Upper lobe of right lung (tissue), 1 donor: ENCODE measurements at regions not wholly inside any gene's neighbourhood (a gene's known extent, or its start where the extent isn't known, plus 50 kb on each side); places are given as distances from the start of the nearest gene placed in this dataset.

Source experiments
- ATAC-seq: fragments of 200-7000 bp; cut with Tn5 transposase; one replicate; pipeline ENCODE4 v1.9.1; 2020; ENCODE audit warnings: mild to moderate bottlenecking, moderate library complexity
- DNase-seq: peaks from one replicate; pipeline ENCODE4 v3.0.0-alpha.2; 2020
- H3K27ac ChIP-seq: fragments of 200-600 bp; one replicate; pipeline ENCODE4 v1.8.0; 2022
- H3K27me3 ChIP-seq: fragments of 200-600 bp; one replicate; pipeline ENCODE4 v1.8.0; 2022; ENCODE audit warnings: mild to moderate bottlenecking
- H3K36me3 ChIP-seq: fragments of 200-600 bp; one replicate; pipeline ENCODE4 v1.8.0; 2022
- H3K4me1 ChIP-seq: fragments of 200-600 bp; one replicate; pipeline ENCODE4 v1.8.0; 2022
- H3K4me3 ChIP-seq: fragments of 200-600 bp; one replicate; pipeline ENCODE4 v1.8.0; 2022; ENCODE audit warnings: mild to moderate bottlenecking
- H3K9me3 ChIP-seq: fragments of 200-600 bp; one replicate; pipeline ENCODE4 v1.8.0; 2022
- intact Hi-C: fragments of 100-400 bp; cut with DNase I; formaldehyde crosslinking; loops from one replicate; pipeline ENCODE4 v1.11.0; 2022
- TF ChIP-seq, protein P1 (sequence below): fragments of 200-600 bp; IDR thresholded peaks from one replicate; pipeline ENCODE4 v1.8.0; 2022; ENCODE audit warnings: antibody characterized with exemption
- donor health status: DM: no; HTN: yes; CAD: no; lungs with severe emphysema.

DNA sequence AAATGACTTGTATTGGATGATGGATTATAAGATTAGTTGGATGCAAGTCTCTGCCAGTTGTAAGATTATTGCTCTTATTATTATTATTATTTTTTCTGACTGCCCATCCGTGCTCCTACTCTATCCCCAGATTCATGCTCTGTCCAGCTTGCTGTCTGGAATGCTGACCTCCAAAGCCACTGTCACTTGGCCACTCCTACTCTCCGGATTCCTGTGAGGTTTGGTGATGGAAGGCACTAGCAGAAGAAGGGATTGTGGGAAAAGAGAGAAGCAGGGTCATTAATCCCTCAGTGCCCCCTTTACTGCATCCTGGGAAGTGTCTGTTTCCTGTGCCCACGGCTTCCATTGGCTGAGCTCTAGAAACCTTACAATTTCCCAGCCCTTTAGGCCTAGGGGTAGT lies 76.3 kb upstream of the IL12B start:
- intact Hi-C loops: no loop called here
- no peak for ATAC-seq
- H3K36me3 ChIP-seq: no peaks in the 10 kb centered on the region
- H3K27me3 ChIP-seq: no peaks in the 10 kb centered on the region
- DNase-seq: no peak
- TF ChIP-seq, protein P1, sequence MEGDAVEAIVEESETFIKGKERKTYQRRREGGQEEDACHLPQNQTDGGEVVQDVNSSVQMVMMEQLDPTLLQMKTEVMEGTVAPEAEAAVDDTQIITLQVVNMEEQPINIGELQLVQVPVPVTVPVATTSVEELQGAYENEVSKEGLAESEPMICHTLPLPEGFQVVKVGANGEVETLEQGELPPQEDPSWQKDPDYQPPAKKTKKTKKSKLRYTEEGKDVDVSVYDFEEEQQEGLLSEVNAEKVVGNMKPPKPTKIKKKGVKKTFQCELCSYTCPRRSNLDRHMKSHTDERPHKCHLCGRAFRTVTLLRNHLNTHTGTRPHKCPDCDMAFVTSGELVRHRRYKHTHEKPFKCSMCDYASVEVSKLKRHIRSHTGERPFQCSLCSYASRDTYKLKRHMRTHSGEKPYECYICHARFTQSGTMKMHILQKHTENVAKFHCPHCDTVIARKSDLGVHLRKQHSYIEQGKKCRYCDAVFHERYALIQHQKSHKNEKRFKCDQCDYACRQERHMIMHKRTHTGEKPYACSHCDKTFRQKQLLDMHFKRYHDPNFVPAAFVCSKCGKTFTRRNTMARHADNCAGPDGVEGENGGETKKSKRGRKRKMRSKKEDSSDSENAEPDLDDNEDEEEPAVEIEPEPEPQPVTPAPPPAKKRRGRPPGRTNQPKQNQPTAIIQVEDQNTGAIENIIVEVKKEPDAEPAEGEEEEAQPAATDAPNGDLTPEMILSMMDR: no peak
- H3K4me1 ChIP-seq: no peaks in the 10 kb centered on the region
- no peaks in the 10 kb centered on the region for H3K9me3 ChIP-seq
- no peak overlapping the region for H3K4me3 ChIP-seq
- H3K27ac ChIP-seq: no peak overlapping the region

DNA sequence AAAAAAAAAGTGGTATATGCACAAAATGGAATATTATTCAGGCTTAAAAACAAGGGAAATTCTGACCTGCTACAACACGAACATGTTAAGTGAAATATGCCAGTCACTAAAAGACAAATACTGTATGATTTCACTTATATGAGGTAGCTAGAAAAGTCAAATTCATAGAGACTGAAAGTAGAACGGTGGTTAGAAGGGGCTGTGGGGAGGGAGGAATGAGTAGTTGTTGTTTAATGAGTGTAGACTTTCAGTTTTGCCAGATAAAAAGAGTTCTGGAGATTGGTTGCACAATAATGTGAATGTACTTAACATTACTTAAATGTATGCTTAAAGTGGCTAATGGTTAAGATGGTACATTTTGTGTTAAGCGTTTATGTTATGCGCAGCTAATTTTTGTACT lies 79.5 kb upstream of the IL12B start:
- no peaks in the 10 kb centered on the region for H3K4me1 ChIP-seq
- H3K27ac ChIP-seq: no peak overlapping the region
- H3K27me3 ChIP-seq: no peaks in the 10 kb centered on the region
- ATAC-seq: no peak
- TF ChIP-seq, protein P1: no peak
- no peaks in the 10 kb centered on the region for H3K36me3 ChIP-seq
- intact Hi-C loops: no loop called here
- no peak for DNase-seq
- H3K4me3 ChIP-seq: no peak overlapping the region
- no peaks in the 10 kb centered on the region for H3K9me3 ChIP-seq

DNA sequence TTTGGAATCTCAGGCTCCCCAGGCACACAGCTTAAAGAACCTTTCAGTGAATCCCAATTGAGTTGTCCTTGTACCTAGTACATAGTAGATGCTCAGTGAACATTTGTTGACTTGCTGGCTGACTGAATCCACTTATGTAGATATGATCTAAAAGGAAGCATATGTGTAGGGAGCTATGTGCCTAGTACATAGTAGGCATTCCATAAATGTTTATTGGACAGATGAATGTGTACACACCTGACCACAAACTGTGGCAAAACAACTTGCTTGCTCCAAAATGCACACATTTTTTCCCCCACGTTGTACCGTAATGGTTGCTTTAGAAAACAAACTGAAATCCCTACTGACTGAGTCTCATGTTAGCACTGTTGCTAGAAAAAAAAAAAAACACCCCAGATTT lies 80.2 kb upstream of the IL12B start:
- DNase-seq (no peak), ATAC-seq (no peak)
- Histone ChIP-seq H3K27me3 (no peaks in the 10 kb centered on the region), H3K4me3 (no peak overlapping the region), H3K27ac (no peak overlapping the region), H3K9me3 (no peaks in the 10 kb centered on the region), H3K36me3 (no peaks in the 10 kb centered on the region), H3K4me1 (no peaks in the 10 kb centered on the region)
- intact Hi-C loops: no loop called here
- TF ChIP-seq, protein P1: no peak

DNA sequence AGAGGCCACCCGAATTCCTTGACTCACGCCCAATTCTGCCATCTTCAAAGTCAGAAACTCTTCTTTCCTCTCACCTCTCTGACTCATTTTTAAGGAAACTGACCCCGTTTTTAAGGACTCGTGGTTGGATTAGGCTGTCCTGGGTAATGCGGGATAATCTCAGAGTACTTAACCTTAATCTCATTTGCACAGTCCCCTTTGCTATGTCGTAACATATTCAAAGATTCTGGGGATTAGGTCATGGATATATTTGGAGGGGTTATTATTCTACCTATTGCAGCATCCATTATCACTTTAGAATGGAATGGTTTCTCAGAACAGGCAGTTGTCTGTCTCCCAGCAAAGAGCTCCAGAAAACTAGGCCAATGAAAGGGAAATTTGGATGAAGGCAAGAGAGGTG lies 80.8 kb upstream of the IL12B start:
- ATAC-seq (no peak), DNase-seq (no peak)
- no peak overlapping the region for H3K27ac ChIP-seq
- intact Hi-C loops: no loop called here
- H3K27me3 ChIP-seq: no peaks in the 10 kb centered on the region
- H3K9me3 ChIP-seq: no peaks in the 10 kb centered on the region
- H3K36me3 ChIP-seq: no peaks in the 10 kb centered on the region
- no peaks in the 10 kb centered on the region for H3K4me1 ChIP-seq
- TF ChIP-seq, protein P1: no peak
- no peak overlapping the region for H3K4me3 ChIP-seq

DNA sequence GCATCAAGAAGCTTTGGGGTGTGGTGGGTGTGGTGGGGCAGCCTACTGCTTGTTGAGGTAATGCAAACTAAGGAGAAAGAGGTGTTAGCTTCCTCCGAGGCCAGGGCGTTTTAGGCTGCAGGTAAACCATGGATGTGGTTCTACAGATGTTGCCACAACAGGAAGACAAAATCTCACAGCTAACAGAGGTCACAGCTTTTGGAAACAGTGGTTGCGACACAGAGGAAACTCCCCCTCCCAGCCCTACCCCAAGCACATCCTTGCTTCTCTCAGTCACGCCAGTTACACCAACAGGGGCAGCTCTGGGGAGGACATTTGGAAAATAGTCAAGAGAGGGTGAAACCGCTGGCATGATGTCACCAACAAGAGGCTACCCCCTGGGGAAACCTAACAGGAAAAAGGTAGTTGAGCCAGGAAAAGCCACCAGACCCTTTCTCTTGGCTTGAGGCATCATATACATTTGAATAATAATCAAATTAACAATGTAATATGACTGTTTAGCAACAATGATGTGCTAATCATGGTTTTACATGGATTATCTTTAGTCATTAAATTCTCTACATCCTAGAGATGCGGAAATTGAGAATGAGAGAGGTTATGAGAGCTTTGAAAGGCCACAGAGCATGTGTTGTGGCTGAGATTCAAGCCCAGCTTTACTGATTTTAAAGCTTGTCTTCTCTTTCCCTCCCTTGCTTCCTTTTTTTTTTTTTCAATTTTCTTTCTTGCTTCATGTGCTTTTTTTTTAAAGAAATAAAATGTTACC lies 82.2 kb upstream of the IL12B start:
- Histone ChIP-seq H3K9me3 (no peaks in the 10 kb centered on the region), H3K4me1 (no peaks in the 10 kb centered on the region), H3K27me3 (no peaks in the 10 kb centered on the region), H3K36me3 (no peaks in the 10 kb centered on the region), H3K4me3 (no peak overlapping the region), H3K27ac (no peak overlapping the region)
- intact Hi-C loops: no loop called here
- TF ChIP-seq, protein P1: no peak
- ATAC-seq (peak; percentile 59), DNase-seq (no peak)

DNA sequence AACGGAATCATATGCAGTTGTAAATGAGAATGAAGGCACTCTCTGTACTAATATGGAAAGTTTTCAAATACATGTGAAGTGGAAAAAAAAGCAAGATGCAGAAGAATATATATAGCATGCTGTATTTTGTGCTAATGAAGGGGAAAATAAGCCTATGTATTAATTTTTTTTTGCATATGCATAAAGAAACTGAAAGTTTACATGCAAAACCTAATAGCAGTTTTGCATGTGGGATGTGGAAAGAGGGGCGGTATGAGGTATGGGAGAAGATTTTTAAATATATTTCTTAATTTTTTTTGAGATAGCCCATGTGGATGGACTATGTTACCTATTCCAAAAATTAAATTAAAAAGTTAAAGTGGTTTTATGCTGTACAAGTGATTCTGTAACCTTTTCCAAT lies 83.7 kb upstream of the IL12B start:
- TF ChIP-seq, protein P1: no peak
- Histone ChIP-seq H3K4me1 (no peaks in the 10 kb centered on the region), H3K9me3 (no peaks in the 10 kb centered on the region), H3K27me3 (no peaks in the 10 kb centered on the region), H3K4me3 (no peak overlapping the region), H3K36me3 (no peaks in the 10 kb centered on the region), H3K27ac (no peak overlapping the region)
- DNase-seq (no peak), ATAC-seq (no peak)
- intact Hi-C loops: no loop called here
